Trophoblast cell (in vitro differentiated cells and primary cell): ENCODE measurements at regions not wholly inside any gene's neighbourhood (a gene's known extent, or its start where the extent isn't known, plus 50 kb on each side); places are given as distances from the start of the nearest gene placed in this dataset.
"Not testable (repeated sequence)": the region's sequence is repeated elsewhere in the genome, so short reads cannot be mapped to it uniquely, and the experiment has no call there.

Experiments
- DNase-seq, 2 donors: peaks; one replicate each; pipeline ENCODE4 v3.0.0-alpha.2; 2016
- H2AFZ ChIP-seq: 2 replicates; pipeline ENCODE4 v1.6.1; 2013; ENCODE audit warnings: low read length, moderate library complexity, mild to moderate bottlenecking; ENCODE audit not compliant: insufficient read depth, poor library complexity
- H2AK5ac ChIP-seq: 2 replicates; pipeline ENCODE4 v1.6.1; 2013; ENCODE audit warnings: mild to moderate bottlenecking, low read length
- H2BK120ac ChIP-seq: 2 replicates; pipeline ENCODE4 v1.6.1; 2013; ENCODE audit warnings: low read length, mild to moderate bottlenecking, moderate library complexity; ENCODE audit not compliant: insufficient read depth, poor library complexity
- H2BK12ac ChIP-seq: 2 replicates; pipeline ENCODE4 v1.6.1; 2013; ENCODE audit warnings: mild to moderate bottlenecking, low read length, moderate library complexity
- H2BK5ac ChIP-seq: 2 replicates; pipeline ENCODE4 v1.6.1; 2013; ENCODE audit warnings: low read length, low read depth, moderate library complexity, mild to moderate bottlenecking; ENCODE audit not compliant: poor library complexity
- H3K14ac ChIP-seq: 2 replicates; pipeline ENCODE4 v1.6.1; 2013; ENCODE audit warnings: mild to moderate bottlenecking, low read length
- H3K18ac ChIP-seq: 2 replicates; pipeline ENCODE4 v1.6.1; 2013; ENCODE audit warnings: mild to moderate bottlenecking, low read length
- H3K23ac ChIP-seq: 2 replicates; pipeline ENCODE4 v1.6.1; 2013; ENCODE audit warnings: low read length
- H3K27ac ChIP-seq: 2 replicates; pipeline ENCODE4 v1.5.1; 2013; ENCODE audit warnings: low read depth, mild to moderate bottlenecking, inconsistent platforms, low read length, moderate library complexity
- H3K27me3 ChIP-seq: 2 replicates; pipeline ENCODE4 v1.6.1; 2013; ENCODE audit warnings: inconsistent platforms, mild to moderate bottlenecking, low read length, moderate library complexity; ENCODE audit not compliant: insufficient read depth
- H3K36me3 ChIP-seq, 2 experiments: 1 replicate in 1 of 2; 2 replicates in 1 of 2; pipeline ENCODE4 v1.6.1; 2013; ENCODE audit warnings: low read length in 2 of 2, mild to moderate bottlenecking in 2 of 2, moderate library complexity in 1 of 2; ENCODE audit not compliant: insufficient read depth in 2 of 2, control insufficient read depth in 1 of 2
- H3K4ac ChIP-seq: 2 replicates; pipeline ENCODE4 v1.6.1; 2013; ENCODE audit warnings: low read depth, mild to moderate bottlenecking, low read length, moderate library complexity
- H3K4me1 ChIP-seq, 2 experiments: 1 replicate in 1 of 2; 2 replicates in 1 of 2; pipeline ENCODE4 v1.6.1; 2013; ENCODE audit warnings: low read length in 2 of 2, mild to moderate bottlenecking in 2 of 2, moderate library complexity in 1 of 2; ENCODE audit not compliant: insufficient read depth in 2 of 2, control insufficient read depth in 1 of 2
- H3K4me2 ChIP-seq: 2 replicates; pipeline ENCODE4 v1.6.1; 2013; ENCODE audit warnings: inconsistent platforms, mild to moderate bottlenecking, low read length, moderate library complexity
- H3K4me3 ChIP-seq: 2 replicates; pipeline ENCODE4 v1.5.1; 2013; ENCODE audit warnings: mild to moderate bottlenecking, low read depth, low read length, inconsistent platforms
- H3K79me1 ChIP-seq: one replicate; pipeline ENCODE4 v1.6.1; 2013; ENCODE audit warnings: low read length
- H3K79me2 ChIP-seq: 2 replicates; pipeline ENCODE4 v1.6.1; 2013; ENCODE audit warnings: low read length, mild to moderate bottlenecking; ENCODE audit not compliant: control insufficient read depth, insufficient read depth, poor library complexity
- H3K9ac ChIP-seq: 2 replicates; pipeline ENCODE4 v1.6.1; 2013; ENCODE audit warnings: mild to moderate bottlenecking, low read length
- H3K9me3 ChIP-seq: 2 replicates; pipeline ENCODE4 v1.6.1; 2013; ENCODE audit warnings: low read depth, mild to moderate bottlenecking, control low read depth, inconsistent platforms, low read length; ENCODE audit not compliant: insufficient read depth
- H4K12ac ChIP-seq: 2 replicates; pipeline ENCODE4 v1.6.1; 2013; ENCODE audit warnings: low read depth, mild to moderate bottlenecking, low read length, moderate library complexity
- H4K8ac ChIP-seq: 2 replicates; pipeline ENCODE4 v1.6.1; 2013; ENCODE audit warnings: low read depth, mild to moderate bottlenecking, low read length, moderate library complexity
- H4K91ac ChIP-seq: one replicate; pipeline ENCODE4 v1.6.1; 2013; ENCODE audit warnings: low read depth, mild to moderate bottlenecking, low read length, moderate library complexity
- WGBS: extraction: QIAGEN DNeasy Blood & Tissue Kit; methylation state at CpG from one replicate; pipeline ENCODE4 v1.1.7; 2013; ENCODE audit warnings: missing lambda C conversion rate; ENCODE audit not compliant: insufficient read length, insufficient coverage; ENCODE audit errors: extremely low coverage; 5-methylcytosine and 5-hydroxymethylcytosine counted together

GRCh38 chr20:22058746-22059145, 353.3 kb downstream of the PAX1 start:
- no peak overlapping the region for H3K14ac ChIP-seq
- no peak overlapping the region for H2AFZ ChIP-seq
- no peak overlapping the region for H3K23ac ChIP-seq
- H3K4me2 ChIP-seq: no peak overlapping the region
- no peaks in the 10 kb centered on the region for H3K79me1 ChIP-seq
- H4K8ac ChIP-seq: no peak overlapping the region
- H4K91ac ChIP-seq: no peak overlapping the region
- H3K79me2 ChIP-seq: no peaks in the 10 kb centered on the region
- DNase-seq: no peak
- H2BK5ac ChIP-seq: no peak overlapping the region
- no peaks in the 10 kb centered on the region for H3K4me1 ChIP-seq
- H3K27me3 ChIP-seq: no peaks in the 10 kb centered on the region
- H3K36me3 ChIP-seq: no peaks in the 10 kb centered on the region
- no peak overlapping the region for H3K9ac ChIP-seq
- no peak overlapping the region for H3K27ac ChIP-seq
- no peak overlapping the region for H2AK5ac ChIP-seq
- H3K4ac ChIP-seq: no peak overlapping the region
- no peak overlapping the region for H2BK120ac ChIP-seq
- no peak overlapping the region for H3K4me3 ChIP-seq
- H2BK12ac ChIP-seq: no peak overlapping the region
- no peaks in the 10 kb centered on the region for H3K9me3 ChIP-seq
- H4K12ac ChIP-seq: no peak overlapping the region
- H3K18ac ChIP-seq: no peak overlapping the region

- Histone ChIP-seq H3K4me3 (no peak overlapping the region), H3K4ac (no peak overlapping the region), H3K4me1 (no peaks in the 10 kb centered on the region), H3K79me1 (no peaks in the 10 kb centered on the region), H3K9me3 (no peaks in the 10 kb centered on the region), H3K9ac (no peak overlapping the region), H2AK5ac (no peak overlapping the region), H2BK12ac (no peak overlapping the region), H4K8ac (no peak overlapping the region), H3K27me3 (no peaks in the 10 kb centered on the region), H4K91ac (no peak overlapping the region), H4K12ac (no peak overlapping the region), H3K4me2 (no peak overlapping the region), H3K18ac (no peak overlapping the region), H3K23ac (no peak overlapping the region), H3K27ac (no peak overlapping the region), H2BK120ac (no peak overlapping the region), H2AFZ (no peak overlapping the region), H3K36me3 (no peaks in the 10 kb centered on the region), H3K79me2 (no peaks in the 10 kb centered on the region), H2BK5ac (no peak overlapping the region), H3K14ac (no peak overlapping the region)
- no peak for DNase-seq
- no CpG with 5 or more reads among the region's 1 CpG for WGBS
Measured at GRCh38 chr20:22055981-22056380, 350.5 kb downstream of the PAX1 start.

GRCh38 chr20:22052025-22052650, 346.7 kb downstream of the PAX1 start:
- no peak overlapping the region for H2AFZ ChIP-seq
- H3K27me3 ChIP-seq: no peaks in the 10 kb centered on the region
- no peak overlapping the region for H4K91ac ChIP-seq
- H3K23ac ChIP-seq: no peak overlapping the region
- H3K9me3 ChIP-seq: no peaks in the 10 kb centered on the region
- no CpG with 5 or more reads among the region's 1 CpG for WGBS
- DNase-seq: no peak
- H3K4me3 ChIP-seq: no peak overlapping the region
- H3K4me2 ChIP-seq: no peak overlapping the region
- no peak overlapping the region for H2BK5ac ChIP-seq
- H3K79me2 ChIP-seq: no peaks in the 10 kb centered on the region
- no peak overlapping the region for H4K12ac ChIP-seq
- H3K14ac ChIP-seq: no peak overlapping the region
- H3K4ac ChIP-seq: no peak overlapping the region
- H3K36me3 ChIP-seq: no peaks in the 10 kb centered on the region
- no peak overlapping the region for H3K27ac ChIP-seq
- no peak overlapping the region for H2AK5ac ChIP-seq
- no peaks in the 10 kb centered on the region for H3K79me1 ChIP-seq
- H3K18ac ChIP-seq: no peak overlapping the region
- no peak overlapping the region for H3K9ac ChIP-seq
- no peak overlapping the region for H2BK12ac ChIP-seq
- H4K8ac ChIP-seq: no peak overlapping the region
- no peak overlapping the region for H2BK120ac ChIP-seq
- H3K4me1 ChIP-seq: peaks cover 0 to 1% of the 10 kb centered on the region in 2 experiments

GRCh38 chr20:22045956-22046507, 340.6 kb downstream of the PAX1 start:
- H3K79me1 ChIP-seq: not testable (repeated sequence)

More at GRCh38 chr20:22045956-22046507, 340.6 kb downstream of the PAX1 start:
- not testable (repeated sequence) for H3K9ac ChIP-seq, H3K4me2 ChIP-seq, H3K9me3 ChIP-seq, H2BK12ac ChIP-seq, DNase-seq, H2BK5ac ChIP-seq, H4K8ac ChIP-seq, H2AFZ ChIP-seq, H3K4me3 ChIP-seq, H3K36me3 ChIP-seq, H3K18ac ChIP-seq, H2BK120ac ChIP-seq, H3K4me1 ChIP-seq, H3K27me3 ChIP-seq, H4K91ac ChIP-seq, H4K12ac ChIP-seq, H3K79me2 ChIP-seq, H3K4ac ChIP-seq, H2AK5ac ChIP-seq, H3K27ac ChIP-seq, H3K23ac ChIP-seq, H3K14ac ChIP-seq
- no CpG with 5 or more reads among the region's 13 CpGs for WGBS
